Colonic mucosa (tissue), 4 donors: ENCODE measurements at regions not wholly inside any gene's neighbourhood (a gene's known extent, or its start where the extent isn't known, plus 50 kb on each side); places are given as distances from the start of the nearest gene placed in this dataset.

Source experiments
- DNase-seq: peaks from one replicate; pipeline ENCODE4 v3.0.0-alpha.2; 2020
- H3K27ac ChIP-seq: fragments of 200-600 bp; one replicate; pipeline ENCODE4 v1.8.0; 2021
- H3K27me3 ChIP-seq: fragments of 200-600 bp; one replicate; pipeline ENCODE4 v1.8.0; 2021
- H3K36me3 ChIP-seq: fragments of 200-600 bp; one replicate; pipeline ENCODE4 v1.8.0; 2021
- H3K4me1 ChIP-seq: fragments of 200-600 bp; one replicate; pipeline ENCODE4 v1.8.0; 2021; ENCODE audit warnings: mild to moderate bottlenecking
- H3K4me3 ChIP-seq: fragments of 200-600 bp; one replicate; pipeline ENCODE4 v1.8.0; 2021
- H3K9ac ChIP-seq, 2 donors: one replicate each; pipeline ENCODE4 v1.7.0; 2013; ENCODE audit warnings: control low read depth in 2 of 2, low read depth in 2 of 2, low read length in 2 of 2
- H3K9me3 ChIP-seq: fragments of 200-600 bp; one replicate; pipeline ENCODE4 v1.8.0; 2021
- CTCF ChIP-seq: fragments of 200-600 bp; IDR thresholded peaks from one replicate; pipeline ENCODE4 v1.8.0; 2022; ENCODE audit warnings: antibody characterized with exemption, mild to moderate bottlenecking
- intact Hi-C: fragments of 100-400 bp; cut with DNase I; formaldehyde crosslinking; loops from one replicate; pipeline ENCODE4 v1.14.1; 2022
- donor health status: healthy.
- donor health status: DM: no; HTN: no; CAD: no.
- donor health status: DM: no; HTN: no; CAD: no.

- Histone ChIP-seq H3K9ac (no peak overlapping the region), H3K4me3 (no peak overlapping the region), H3K36me3 (no peaks in the 10 kb centered on the region), H3K27me3 (no peaks in the 10 kb centered on the region), H3K4me1 (no peaks in the 10 kb centered on the region), H3K27ac (no peak overlapping the region), H3K9me3 (no peaks in the 10 kb centered on the region)
- DNase-seq, result no peak
- no peak for TF ChIP-seq CTCF
- intact Hi-C loops, result no loop called here
Observed at GRCh38 chr10:61244261-61244775, 208.9 kb downstream of the TMEM26 start.

DNA sequence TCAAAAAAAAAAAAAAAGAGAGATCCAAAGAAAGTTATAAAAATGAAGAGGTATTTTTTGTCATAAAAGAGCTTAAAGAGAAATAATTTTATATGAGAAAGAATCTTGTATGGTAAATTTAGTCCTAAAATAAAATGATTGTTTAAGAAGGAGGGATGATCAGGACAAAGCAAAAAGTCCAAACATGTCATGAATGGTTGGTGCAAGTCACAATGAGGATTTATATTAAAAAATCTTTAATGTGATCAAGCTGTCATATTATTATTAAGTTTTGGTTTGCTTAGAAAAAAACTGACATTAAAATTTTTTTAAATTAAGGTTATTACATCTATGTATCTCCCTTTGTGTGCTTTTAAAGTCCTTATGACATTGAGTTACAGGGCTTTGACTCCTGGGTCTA, 220.4 kb downstream of the TMEM26 start:
- Histone ChIP-seq H3K36me3 (no peaks in the 10 kb centered on the region), H3K27me3 (no peaks in the 10 kb centered on the region), H3K4me1 (no peaks in the 10 kb centered on the region), H3K9ac (no peak overlapping the region), H3K27ac (no peak overlapping the region), H3K9me3 (no peaks in the 10 kb centered on the region), H3K4me3 (no peak overlapping the region)
- intact Hi-C loops, result no loop called here
- DNase-seq, result no peak
- TF ChIP-seq CTCF, result no peak

DNA sequence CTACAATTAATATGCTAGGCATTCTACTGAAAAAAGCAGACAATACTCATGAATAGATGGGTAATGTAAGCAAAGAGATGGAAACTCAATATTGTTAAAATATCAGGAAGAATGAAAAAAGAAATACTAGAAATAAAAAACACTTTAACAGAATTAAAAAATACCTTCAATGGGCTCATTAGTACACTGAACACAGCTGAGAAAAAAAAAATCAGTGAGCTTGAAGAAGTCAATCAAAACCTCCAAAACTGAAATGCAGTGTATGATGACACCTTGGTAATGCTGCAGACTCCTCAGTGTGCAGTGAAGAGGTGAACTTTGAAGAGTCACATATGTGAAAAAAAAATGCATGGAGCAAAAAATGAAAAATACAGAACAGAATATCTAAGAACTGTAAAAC, 227.2 kb downstream of the TMEM26 start:
- TF ChIP-seq CTCF, result no peak
- Histone ChIP-seq H3K9ac (no peak overlapping the region), H3K4me3 (no peak overlapping the region), H3K27ac (no peak overlapping the region), H3K36me3 (no peaks in the 10 kb centered on the region), H3K9me3 (no peaks in the 10 kb centered on the region), H3K27me3 (no peaks in the 10 kb centered on the region), H3K4me1 (no peaks in the 10 kb centered on the region)
- DNase-seq, result no peak
- intact Hi-C loops, result no loop called here

GRCh38 chr10:61223576-61223975, 229.6 kb downstream of the TMEM26 start:
- no peak for DNase-seq

DNA sequence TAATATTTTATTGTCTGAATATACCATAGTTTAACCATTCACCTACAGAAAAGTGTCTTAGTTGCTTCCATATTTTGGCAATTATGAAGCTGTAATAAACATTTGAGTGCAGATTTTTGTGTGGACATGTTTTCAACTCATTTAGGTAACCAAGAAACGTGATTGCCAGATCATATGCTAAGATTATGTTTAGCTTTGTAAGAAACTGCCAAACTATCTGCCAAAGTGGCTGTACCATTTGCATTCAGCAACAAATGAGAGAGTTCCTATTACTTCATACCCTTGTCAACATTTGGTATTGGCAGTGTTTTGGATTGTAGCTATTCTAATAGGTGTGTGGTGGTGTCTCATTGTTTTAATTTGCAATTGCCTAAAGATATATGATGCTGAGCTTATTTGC, 233.5 kb downstream of the TMEM26 start:
- intact Hi-C loops, result no loop called here
- Histone ChIP-seq H3K4me1 (no peaks in the 10 kb centered on the region), H3K36me3 (no peaks in the 10 kb centered on the region), H3K9me3 (no peaks in the 10 kb centered on the region), H3K27ac (no peak overlapping the region), H3K9ac (no peak overlapping the region), H3K27me3 (no peaks in the 10 kb centered on the region), H3K4me3 (no peak overlapping the region)
- DNase-seq, result no peak
- no peak for TF ChIP-seq CTCF

More at GRCh38 chr10:61223576-61223975, 229.6 kb downstream of the TMEM26 start:
- Histone ChIP-seq H3K9me3 (no peaks in the 10 kb centered on the region), H3K4me1 (no peaks in the 10 kb centered on the region), H3K27me3 (no peaks in the 10 kb centered on the region), H3K27ac (no peak overlapping the region), H3K36me3 (no peaks in the 10 kb centered on the region), H3K9ac (no peak overlapping the region), H3K4me3 (no peak overlapping the region)
- intact Hi-C loops, result no loop called here
- no peak for TF ChIP-seq CTCF
